ENCODE measurements at regions not wholly inside any gene's neighbourhood (a gene's known extent, or its start where the extent isn't known, plus 50 kb on each side); places are given as distances from the start of the nearest gene placed in this dataset.

- TF ChIP-seq, protein P1, sequence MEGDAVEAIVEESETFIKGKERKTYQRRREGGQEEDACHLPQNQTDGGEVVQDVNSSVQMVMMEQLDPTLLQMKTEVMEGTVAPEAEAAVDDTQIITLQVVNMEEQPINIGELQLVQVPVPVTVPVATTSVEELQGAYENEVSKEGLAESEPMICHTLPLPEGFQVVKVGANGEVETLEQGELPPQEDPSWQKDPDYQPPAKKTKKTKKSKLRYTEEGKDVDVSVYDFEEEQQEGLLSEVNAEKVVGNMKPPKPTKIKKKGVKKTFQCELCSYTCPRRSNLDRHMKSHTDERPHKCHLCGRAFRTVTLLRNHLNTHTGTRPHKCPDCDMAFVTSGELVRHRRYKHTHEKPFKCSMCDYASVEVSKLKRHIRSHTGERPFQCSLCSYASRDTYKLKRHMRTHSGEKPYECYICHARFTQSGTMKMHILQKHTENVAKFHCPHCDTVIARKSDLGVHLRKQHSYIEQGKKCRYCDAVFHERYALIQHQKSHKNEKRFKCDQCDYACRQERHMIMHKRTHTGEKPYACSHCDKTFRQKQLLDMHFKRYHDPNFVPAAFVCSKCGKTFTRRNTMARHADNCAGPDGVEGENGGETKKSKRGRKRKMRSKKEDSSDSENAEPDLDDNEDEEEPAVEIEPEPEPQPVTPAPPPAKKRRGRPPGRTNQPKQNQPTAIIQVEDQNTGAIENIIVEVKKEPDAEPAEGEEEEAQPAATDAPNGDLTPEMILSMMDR (conservative IDR thresholded peaks at IDR 0.05; ENCODE audit: low read depth, low read length), result no peak
- TF ChIP-seq BHLHE40 (IDR thresholded peaks at IDR 0.05; ENCODE audit: low read depth, low read length) (no peak), MXI1 (IDR thresholded peaks at IDR 0.05; ENCODE audit: borderline replicate concordance, low read depth, low read length) (no peak), POLR2A (IDR thresholded peaks at IDR 0.05; ENCODE audit: low read depth, low read length) (no peak), USF2 (IDR thresholded peaks at IDR 0.05; ENCODE audit: low read depth, low read length) (no peak), MAZ (IDR thresholded peaks at IDR 0.05; ENCODE audit: borderline replicate concordance, low read depth, low read length) (no peak), RCOR1 (IDR thresholded peaks at IDR 0.05; ENCODE audit: insufficient replicate concordance, low read length) (no peak), FOS (IDR thresholded peaks at IDR 0.05; ENCODE audit: low read depth, low read length) (no peak), MAFK (IDR thresholded peaks at IDR 0.05; ENCODE audit: low read depth, low read length) (no peak), CEBPB (IDR thresholded peaks at IDR 0.05; ENCODE audit: low read depth, low read length) (peak; percentile 81), RAD21 (IDR thresholded peaks at IDR 0.05; ENCODE audit: low read length) (no peak), SMC3 (IDR thresholded peaks at IDR 0.05; ENCODE audit: low read depth, low read length) (no peak), RFX5 (IDR thresholded peaks at IDR 0.05; ENCODE audit: low read depth, low read length) (no peak), ELK1 (IDR thresholded peaks at IDR 0.05; ENCODE audit: borderline replicate concordance, low read depth, low read length) (no peak)
Measured at GRCh38 chr7:53988376-53988775, 553.8 kb upstream of the VSTM2A start.
